B cell (primary cell): ENCODE measurements at regions not wholly inside any gene's neighbourhood (a gene's known extent, or its start where the extent isn't known, plus 50 kb on each side); places are given as distances from the start of the nearest gene placed in this dataset.

ENCODE experiments used
- ATAC-seq: fragments of 200-7000 bp; cut with Tn5 transposase; one replicate; pipeline ENCODE4 v1.10.0; 2021; ENCODE audit warnings: low read depth, mild to moderate bottlenecking, moderate number of reproducible peaks, moderate library complexity
- CTCF ChIA-PET: fragments of 350-600 bp; sonication (Branson Sonifier 250); formaldehyde crosslinking; loops from one replicate; lab custom pipeline; 2021; ENCODE audit warnings: antibody characterized with exemption, inconsistent platforms; lab: Charles Lee
- POLR2A ChIA-PET: fragments of 350-600 bp; sonication (Branson Sonifier 250); formaldehyde crosslinking; loops from one replicate; lab custom pipeline; 2021; ENCODE audit warnings: antibody characterized with exemption; lab: Charles Lee
- DNase-seq: peaks from one replicate; pipeline ENCODE4 v3.0.0; 2013
- H2AFZ ChIP-seq: 2 replicates; pipeline ENCODE4 v1.6.1; 2012; ENCODE audit warnings: mild to moderate bottlenecking, low read depth, low read length; ENCODE audit not compliant: insufficient read depth, poor library complexity, severe bottlenecking
- H3K27ac ChIP-seq, 2 donors: 1 replicate in 1 of 2; 2 replicates in 1 of 2; pipeline ENCODE4 v1.5.1; 2012 to 2013; ENCODE audit warnings: low read length in 2 of 2, mild to moderate bottlenecking in 2 of 2, moderate library complexity in 1 of 2
- H3K27me3 ChIP-seq, 4 experiments: fragments of 200-600 bp in 1 of 4; sonication (generic) in 1 of 4; replicated peaks in 1 of 4; 1 replicate in 2 of 4; 2 replicates in 2 of 4; pipeline versions ENCODE4 v1.6.1 to v1.7.0; 2013 to 2016; ENCODE audit warnings: low read length in 3 of 4, mild to moderate bottlenecking in 2 of 4, mixed read lengths in 1 of 4, moderate library complexity in 1 of 4; ENCODE audit not compliant: insufficient read depth in 4 of 4, control insufficient read depth in 3 of 4; ENCODE audit errors: control extremely low read depth in 1 of 4
- H3K36me3 ChIP-seq, 2 experiments: replicated peaks in 1 of 2; 1 replicate in 1 of 2; 2 replicates in 1 of 2; pipeline versions ENCODE4 v1.6.1 to v1.7.1; 2013; ENCODE audit warnings: low read length in 1 of 2; ENCODE audit not compliant: insufficient read depth in 2 of 2, control insufficient read depth in 1 of 2; ENCODE audit errors: control extremely low read depth in 1 of 2, extremely low read depth in 1 of 2
- H3K4me1 ChIP-seq, 2 donors: fragments of 200-600 bp in 1 of 2; sonication (generic) in 1 of 2; 1 replicate in 1 of 2; 2 replicates in 1 of 2; pipeline versions ENCODE4 v1.5.1 to v1.6.1; 2013 to 2017; ENCODE audit warnings: low read length in 2 of 2; ENCODE audit not compliant: control insufficient read depth in 2 of 2, insufficient read depth in 2 of 2
- H3K4me2 ChIP-seq: replicated peaks from 2 replicates; pipeline ENCODE3; 2012; ENCODE audit warnings: mild to moderate bottlenecking, low read depth, low read length; ENCODE audit not compliant: poor library complexity, severe bottlenecking
- H3K4me3 ChIP-seq, 5 experiments: fragments of 200-600 bp in 1 of 5; sonication (generic) in 1 of 5; 1 replicate in 3 of 5; 2 replicates in 2 of 5; pipeline versions ENCODE4 v1.5.1 to v1.7.0; 2011 to 2016; ENCODE audit warnings: low read length in 4 of 5, mild to moderate bottlenecking in 4 of 5, low read depth in 2 of 5, control low read depth in 1 of 5, moderate library complexity in 1 of 5; ENCODE audit not compliant: insufficient read depth in 1 of 5; ENCODE audit errors: control extremely low read depth in 1 of 5, extremely low read depth in 1 of 5
- H3K79me2 ChIP-seq: fragments of 200-600 bp; sonication (generic); one replicate; pipeline ENCODE4 v1.6.0; 2016; ENCODE audit warnings: low read length; ENCODE audit not compliant: control insufficient read depth, insufficient read depth
- H3K9ac ChIP-seq: fragments of 200-600 bp; sonication (generic); 2 replicates; pipeline ENCODE4 v1.6.1; 2017; ENCODE audit warnings: mild to moderate bottlenecking, low read length, moderate library complexity
- H3K9me3 ChIP-seq, 3 donors: one replicate each; pipeline versions ENCODE4 v1.6.1 to v1.7.1; 2013; ENCODE audit warnings: low read length in 2 of 3; ENCODE audit not compliant: control insufficient read depth in 2 of 3, insufficient read depth in 1 of 3; ENCODE audit errors: control extremely low read depth in 1 of 3
- H4K20me1 ChIP-seq: 2 replicates; pipeline ENCODE4 v1.6.0; 2012; ENCODE audit warnings: mild to moderate bottlenecking, low read length; ENCODE audit not compliant: insufficient read depth, control insufficient read depth, poor library complexity, severe bottlenecking
- H3K27ac Mint-ChIP-seq: one replicate; pipeline ENCODE4 v1.8.0; 2021; ENCODE audit warnings: mixed read lengths
- H3K27me3 Mint-ChIP-seq: one replicate; pipeline ENCODE4 v1.8.0; 2021; ENCODE audit warnings: mixed read lengths
- H3K4me1 Mint-ChIP-seq: one replicate; pipeline ENCODE4 v1.8.0; 2021; ENCODE audit warnings: mixed read lengths
- H3K4me3 Mint-ChIP-seq: one replicate; pipeline ENCODE4 v1.8.0; 2021; ENCODE audit warnings: mixed read lengths
- H3K9me3 Mint-ChIP-seq: one replicate; pipeline ENCODE4 v1.8.0; 2022; ENCODE audit warnings: mixed read lengths; ENCODE audit not compliant: insufficient read depth
- EZH2 ChIP-seq: IDR thresholded peaks from 2 replicates; pipeline ENCODE4 v1.6.1; 2012; ENCODE audit warnings: borderline replicate concordance, low read depth, mild to moderate bottlenecking, moderate library complexity, low read length; ENCODE audit not compliant: insufficient read depth, poor library complexity, severe bottlenecking
- WGBS: methylation state at CpG from one replicate; pipeline ENCODE4 v1.1.5; 2013; ENCODE audit warnings: missing lambda C conversion rate; ENCODE audit not compliant: insufficient coverage; 5-methylcytosine and 5-hydroxymethylcytosine counted together
- intact Hi-C: fragments of 100-400 bp; cut with micrococcal nuclease; formaldehyde crosslinking; loops from one replicate; pipeline ENCODE4 v1.10.0; 2022
- TF ChIP-seq, protein P1 (sequence below): fragments of 200-600 bp; IDR thresholded peaks from one replicate; pipeline ENCODE4 v1.8.0; 2022; ENCODE audit warnings: antibody characterized with exemption, mild to moderate bottlenecking

DNA sequence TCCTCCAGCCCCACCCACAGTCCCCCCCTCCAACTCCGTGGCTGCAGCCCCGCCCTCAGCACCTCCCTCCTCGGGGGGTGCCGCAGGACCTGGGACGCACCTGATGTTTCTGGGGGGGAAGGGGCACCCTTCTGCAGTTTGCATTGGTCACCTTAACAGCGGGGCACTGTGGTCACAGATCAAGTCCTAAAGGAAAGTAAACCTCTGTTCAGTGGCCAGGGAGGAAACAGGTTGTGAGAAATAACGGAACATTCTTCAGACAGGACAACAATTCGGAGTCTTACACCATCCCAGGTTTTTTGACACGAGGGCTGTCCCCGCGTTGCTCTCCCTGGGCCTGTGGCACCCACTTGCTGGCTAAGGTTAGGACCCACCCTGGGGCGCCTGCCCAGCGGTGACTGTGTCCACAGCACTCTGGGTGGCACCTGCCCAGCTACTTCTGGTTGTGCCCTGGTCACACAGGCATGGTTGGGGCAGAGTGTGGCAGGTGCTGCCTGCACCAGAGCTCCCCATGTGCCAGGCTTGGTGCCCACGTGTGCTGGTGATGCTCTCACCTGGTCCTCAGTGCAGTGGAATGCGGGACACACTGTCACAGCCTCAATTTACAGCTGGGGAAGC lies 93.5 kb upstream of the OTOS start:
- CTCF ChIA-PET = no interaction called here
- POLR2A ChIA-PET = no interaction called here
- Mint-ChIP-seq H3K4me1 (peaks cover 7% of the 10 kb centered on the region), H3K27me3 (peaks cover 19% of the 10 kb centered on the region), H3K4me3 (peak overlapping the region; percentile 54), H3K27ac (no peak overlapping the region), H3K9me3 (no peaks in the 10 kb centered on the region)
- no peak overlapping the region for H3K27ac ChIP-seq
- H3K36me3 ChIP-seq = no peaks in the 10 kb centered on the region
- H4K20me1 ChIP-seq = no peaks in the 10 kb centered on the region
- 32% methylated on average over 14 of the region's 15 CpGs for WGBS
- H2AFZ ChIP-seq = peak overlapping the region; percentile 5
- ATAC-seq (no peak), DNase-seq (no peak)
- H3K4me1 ChIP-seq = peaks cover 4 to 15% of the 10 kb centered on the region in 2 donors
- intact Hi-C loops = no loop called here
- peak overlapping the region in 1 of 5 experiments; percentile 5 for H3K4me3 ChIP-seq
- TF ChIP-seq, protein P1, sequence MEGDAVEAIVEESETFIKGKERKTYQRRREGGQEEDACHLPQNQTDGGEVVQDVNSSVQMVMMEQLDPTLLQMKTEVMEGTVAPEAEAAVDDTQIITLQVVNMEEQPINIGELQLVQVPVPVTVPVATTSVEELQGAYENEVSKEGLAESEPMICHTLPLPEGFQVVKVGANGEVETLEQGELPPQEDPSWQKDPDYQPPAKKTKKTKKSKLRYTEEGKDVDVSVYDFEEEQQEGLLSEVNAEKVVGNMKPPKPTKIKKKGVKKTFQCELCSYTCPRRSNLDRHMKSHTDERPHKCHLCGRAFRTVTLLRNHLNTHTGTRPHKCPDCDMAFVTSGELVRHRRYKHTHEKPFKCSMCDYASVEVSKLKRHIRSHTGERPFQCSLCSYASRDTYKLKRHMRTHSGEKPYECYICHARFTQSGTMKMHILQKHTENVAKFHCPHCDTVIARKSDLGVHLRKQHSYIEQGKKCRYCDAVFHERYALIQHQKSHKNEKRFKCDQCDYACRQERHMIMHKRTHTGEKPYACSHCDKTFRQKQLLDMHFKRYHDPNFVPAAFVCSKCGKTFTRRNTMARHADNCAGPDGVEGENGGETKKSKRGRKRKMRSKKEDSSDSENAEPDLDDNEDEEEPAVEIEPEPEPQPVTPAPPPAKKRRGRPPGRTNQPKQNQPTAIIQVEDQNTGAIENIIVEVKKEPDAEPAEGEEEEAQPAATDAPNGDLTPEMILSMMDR = no peak
- TF ChIP-seq EZH2 = no peak
- peaks cover 0 to 31% (median 10%) of the 10 kb centered on the region in 3 donors for H3K9me3 ChIP-seq
- H3K4me2 ChIP-seq = peak overlapping the region; percentile 66
- no peak overlapping the region for H3K9ac ChIP-seq
- no peaks in the 10 kb centered on the region for H3K79me2 ChIP-seq
- peaks cover 0 to 13% (median 2%) of the 10 kb centered on the region in 4 experiments for H3K27me3 ChIP-seq

DNA sequence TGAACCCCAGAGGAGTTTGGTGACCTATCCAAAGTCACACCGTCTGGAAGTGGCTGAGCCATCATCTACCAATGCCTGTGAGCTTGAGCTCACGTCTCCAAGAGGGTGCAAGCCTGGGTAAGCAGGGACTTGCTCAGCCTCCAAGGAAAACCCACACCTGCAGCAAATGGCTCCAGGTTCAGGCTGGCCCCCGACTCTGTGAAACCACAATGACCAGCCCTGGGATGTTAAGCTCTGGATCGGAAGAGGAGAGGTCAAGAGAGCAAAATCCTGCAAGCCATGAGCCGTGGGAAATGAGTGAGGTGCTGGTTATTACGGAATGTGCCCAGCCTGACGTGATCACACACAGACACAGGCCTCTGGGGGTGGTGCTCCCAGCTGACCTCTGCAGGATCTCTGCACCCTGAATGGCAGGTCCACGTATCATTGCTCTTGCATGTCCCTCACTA lies 94.1 kb upstream of the OTOS start:
- H3K4me2 ChIP-seq = no peak overlapping the region

More for the DNA sequence above, 94.1 kb upstream of the OTOS start:
- ChIA-PET CTCF (no interaction called here), POLR2A (no interaction called here)
- Histone ChIP-seq H3K9ac (no peak overlapping the region), H3K4me1 (peaks cover 4 to 15% of the 10 kb centered on the region in 2 donors), H3K27ac (no peak overlapping the region), H3K27me3 (peaks cover 0 to 10% (median 0%) of the 10 kb centered on the region in 4 experiments), H2AFZ (no peak overlapping the region), H3K9me3 (peaks cover 0 to 27% (median 5%) of the 10 kb centered on the region in 3 donors), H3K4me3 (no peak overlapping the region), H3K36me3 (no peaks in the 10 kb centered on the region), H3K79me2 (no peaks in the 10 kb centered on the region), H4K20me1 (no peaks in the 10 kb centered on the region)
- no peaks in the 10 kb centered on the region for H3K9me3 Mint-ChIP-seq
- 79% methylated on average over 7 of the region's 8 CpGs for WGBS
- intact Hi-C loops = no loop called here
- no peak for TF ChIP-seq EZH2
- TF ChIP-seq, protein P1 = no peak
- no peak for DNase-seq
- H3K4me3 Mint-ChIP-seq = peak overlapping the region; percentile 54
- no peak overlapping the region for H3K27ac Mint-ChIP-seq
- peaks cover 7% of the 10 kb centered on the region for H3K4me1 Mint-ChIP-seq
- H3K27me3 Mint-ChIP-seq = peaks cover 19% of the 10 kb centered on the region
- no peak for ATAC-seq
